MCF 10A (cell line): ENCODE measurements at regions not wholly inside any gene's neighbourhood (a gene's known extent, or its start where the extent isn't known, plus 50 kb on each side); places are given as distances from the start of the nearest gene placed in this dataset.

ENCODE experiments used
- BruUV-seq: library from RNA; stranded (reverse); fragments of 400-500 nt; replicated peaks from 2 replicates; lab custom pipeline; 2021; lab: Mats Ljungman, UMichigan
- CTCF ChIA-PET: fragments of 300-600 bp; sonication (Branson Sonifier 250); formaldehyde crosslinking; extraction: SDS; loops from one replicate; lab custom pipeline; 2021; ENCODE audit warnings: antibody characterized with exemption, inconsistent platforms; lab: Yijun Ruan, JAX
- POLR2A ChIA-PET: fragments of 300-600, 350-650 bp; sonication (Branson Sonifier 250); formaldehyde crosslinking; extraction: SDS; loops from one replicate; lab custom pipeline; 2020; ENCODE audit warnings: antibody characterized with exemption, inconsistent platforms; lab: Yijun Ruan, JAX
- DNase-seq: peaks from one replicate; pipeline ENCODE4 v3.0.0-alpha.2; 2018; ENCODE audit not compliant: unreplicated experiment
- H3K27ac Mint-ChIP-seq: one replicate; pipeline ENCODE4 v1.8.0; 2022; ENCODE audit warnings: mild to moderate bottlenecking, low read depth, mixed read lengths; ENCODE audit not compliant: unreplicated experiment
- H3K27me3 Mint-ChIP-seq: one replicate; pipeline ENCODE4 v1.8.0; 2022; ENCODE audit warnings: mixed read lengths; ENCODE audit not compliant: insufficient read depth, unreplicated experiment
- H3K36me3 Mint-ChIP-seq: one replicate; pipeline ENCODE4 v1.8.0; 2022; ENCODE audit warnings: mild to moderate bottlenecking, moderate library complexity, mixed read lengths; ENCODE audit not compliant: insufficient read depth, unreplicated experiment
- H3K4me1 Mint-ChIP-seq: one replicate; pipeline ENCODE4 v1.8.0; 2022; ENCODE audit warnings: mixed read lengths; ENCODE audit not compliant: insufficient read depth, unreplicated experiment
- H3K4me3 Mint-ChIP-seq: one replicate; pipeline ENCODE4 v1.8.0; 2022; ENCODE audit warnings: mild to moderate bottlenecking, moderate library complexity, mixed read lengths; ENCODE audit not compliant: unreplicated experiment
- H3K9me3 Mint-ChIP-seq: one replicate; pipeline ENCODE4 v1.8.0; 2022; ENCODE audit warnings: mixed read lengths; ENCODE audit not compliant: unreplicated experiment
- CTCF ChIP-seq: fragments of 200-600 bp; IDR thresholded peaks from one replicate; pipeline ENCODE4 v1.8.0; 2022; ENCODE audit warnings: antibody characterized with exemption, mild to moderate bottlenecking; ENCODE audit not compliant: unreplicated experiment
- intact Hi-C: fragments of 100-400 bp; cut with micrococcal nuclease; formaldehyde crosslinking; loops from 2 replicates; pipeline ENCODE4 v1.14.1; 2022

GRCh38 chr13:103539265-103539664, 473.0 kb upstream of the SLC10A2 start:
- H3K9me3 Mint-ChIP-seq = peaks cover 17% of the 10 kb centered on the region

GRCh38 chr13:103537616-103538015, 471.4 kb upstream of the SLC10A2 start:
- Mint-ChIP-seq H3K9me3 (peaks cover 5% of the 10 kb centered on the region), H3K4me1 (no peaks in the 10 kb centered on the region), H3K36me3 (no peaks in the 10 kb centered on the region), H3K27ac (no peak overlapping the region), H3K27me3 (no peaks in the 10 kb centered on the region), H3K4me3 (no peak overlapping the region)
- DNase-seq = no peak
- no TSS peak for BruUV-seq
- intact Hi-C loops = no loop called here
- TF ChIP-seq CTCF = no peak
- ChIA-PET POLR2A (no interaction called here), CTCF (no interaction called here)

More at GRCh38 chr13:103539265-103539664, 473.0 kb upstream of the SLC10A2 start:
- TF ChIP-seq CTCF = no peak
- Mint-ChIP-seq H3K27me3 (no peaks in the 10 kb centered on the region), H3K4me1 (no peaks in the 10 kb centered on the region), H3K4me3 (no peak overlapping the region), H3K27ac (no peak overlapping the region), H3K36me3 (no peaks in the 10 kb centered on the region)
- no TSS peak for BruUV-seq
- no peak for DNase-seq
- ChIA-PET POLR2A (no interaction called here), CTCF (interaction anchor here (0.7 kb wide), 1 partner anchor 339 kb away, joined by 3 read pairs; no protein-coding TSS in a partner anchor)
- intact Hi-C loops = no loop called here

GRCh38 chr13:103531278-103531677, 465.1 kb upstream of the SLC10A2 start:
- Mint-ChIP-seq H3K9me3 (no peaks in the 10 kb centered on the region), H3K4me1 (no peaks in the 10 kb centered on the region), H3K27ac (no peak overlapping the region), H3K27me3 (no peaks in the 10 kb centered on the region), H3K36me3 (no peaks in the 10 kb centered on the region), H3K4me3 (no peak overlapping the region)
- CTCF ChIA-PET = interaction anchor here (0.5 kb wide), 1 partner anchor 309 kb away, joined by 8 read pairs; no protein-coding TSS in a partner anchor
- POLR2A ChIA-PET = interaction anchor here (0.7 kb wide), 2 partner anchors 30 to 54 kb away, joined by 4 to 5 read pairs; no protein-coding TSS in a partner anchor
- intact Hi-C loops = no loop called here
- DNase-seq = no peak
- no peak for TF ChIP-seq CTCF
- no TSS peak for BruUV-seq

- BruUV-seq = no TSS peak
- intact Hi-C loops = no loop called here
- no peak overlapping the region for H3K27ac Mint-ChIP-seq
- H3K4me3 Mint-ChIP-seq = no peak overlapping the region
- no peak for DNase-seq
- no peaks in the 10 kb centered on the region for H3K36me3 Mint-ChIP-seq
- TF ChIP-seq CTCF = no peak
- no peaks in the 10 kb centered on the region for H3K9me3 Mint-ChIP-seq
- POLR2A ChIA-PET = no interaction called here
- CTCF ChIA-PET = no interaction called here
- no peaks in the 10 kb centered on the region for H3K4me1 Mint-ChIP-seq
- H3K27me3 Mint-ChIP-seq = no peaks in the 10 kb centered on the region
These were observed 462.2 kb upstream of the SLC10A2 start for GRCh38 chr13:103528437-103528836.
